Stomach (tissue), 4 donors: ENCODE measurements at regions not wholly inside any gene's neighbourhood (a gene's known extent, or its start where the extent isn't known, plus 50 kb on each side); places are given as distances from the start of the nearest gene placed in this dataset.

ENCODE experiments used
- CTCF ChIP-seq, 7 experiments: fragments of 450-650 bp in 4 of 7; fragments of 200-600 bp in 3 of 7; sonication (generic) in 3 of 7; IDR thresholded peaks; one replicate each; pipeline ENCODE4 v1.5.1; 2016 to 2019; ENCODE audit warnings: antibody characterized with exemption in 7 of 7, control low read depth in 2 of 7, mild to moderate bottlenecking in 1 of 7
- EP300 ChIP-seq: sonication (generic); formaldehyde crosslinking; IDR thresholded peaks from one replicate; pipeline ENCODE4 v1.6.1; 2017; ENCODE audit warnings: antibody characterized with exemption
- POLR2A ChIP-seq, 4 donors: fragments of 450-650 bp; IDR thresholded peaks; one replicate each; pipeline ENCODE4 v1.6.1; 2016; ENCODE audit warnings: antibody characterized with exemption in 4 of 4, control low read depth in 2 of 4, mild to moderate bottlenecking in 1 of 4, moderate library complexity in 1 of 4
- POLR2AphosphoS5 ChIP-seq, 3 donors: sonication (generic); formaldehyde crosslinking; IDR thresholded peaks; one replicate each; pipeline ENCODE4 v1.6.1; 2016; ENCODE audit warnings: antibody characterized with exemption in 3 of 3

GRCh38 chr2:30382162-30382783 is 64.8 kb upstream of the LCLAT1 start:
- TF ChIP-seq EP300 (no peak), CTCF (IDR thresholded peaks at IDR 0.05) (no peak), POLR2AphosphoS5 (IDR thresholded peaks at IDR 0.05) (no peak), POLR2A (IDR thresholded peaks at IDR 0.05) (no peak)
